Ovary (tissue), 3 donors: ENCODE measurements at regions not wholly inside any gene's neighbourhood (a gene's known extent, or its start where the extent isn't known, plus 50 kb on each side); places are given as distances from the start of the nearest gene placed in this dataset.

Source experiments
- CTCF ChIP-seq, 3 donors: fragments of 450-650 bp in 2 of 3; fragments of 200-600 bp in 1 of 3; IDR thresholded peaks; one replicate each; pipeline versions ENCODE4 v1.5.1 to v1.8.0; 2016 to 2022; ENCODE audit warnings: antibody characterized with exemption in 3 of 3, mild to moderate bottlenecking in 1 of 3
- EP300 ChIP-seq: sonication (generic); formaldehyde crosslinking; IDR thresholded peaks from one replicate; pipeline ENCODE4 v1.6.1; 2017; ENCODE audit warnings: antibody characterized with exemption
- POLR2A ChIP-seq: fragments of 450-650 bp; IDR thresholded peaks from one replicate; pipeline ENCODE4 v1.6.1; 2017; ENCODE audit warnings: antibody characterized with exemption, mild to moderate bottlenecking, moderate library complexity
- donor health status: DM: no; HTN: no; CAD: no.

GRCh38 chr14:21978184-21978998, 304.8 kb upstream of the OR4E1 start:
- no peak for TF ChIP-seq CTCF (IDR thresholded peaks at IDR 0.05)
- TF ChIP-seq EP300: no peak
- TF ChIP-seq POLR2A: no peak
